ENCODE measurements at regions not wholly inside any gene's neighbourhood (a gene's known extent, or its start where the extent isn't known, plus 50 kb on each side); places are given as distances from the start of the nearest gene placed in this dataset.

GRCh38 chr3:43156812-43157455 lies 51.1 kb upstream of the POMGNT2 start:
- no peak for TF ChIP-seq EZH2phosphoT487 (IDR thresholded peaks at IDR 0.05; ENCODE audit: low read depth)
- TF ChIP-seq CTCF (IDR thresholded peaks at IDR 0.05; ENCODE audit: low read depth, low read length), result no peak

Data from OCI-LY3 (cell line).